ENCODE measurements at regions not wholly inside any gene's neighbourhood (a gene's known extent, or its start where the extent isn't known, plus 50 kb on each side); places are given as distances from the start of the nearest gene placed in this dataset.

DNA sequence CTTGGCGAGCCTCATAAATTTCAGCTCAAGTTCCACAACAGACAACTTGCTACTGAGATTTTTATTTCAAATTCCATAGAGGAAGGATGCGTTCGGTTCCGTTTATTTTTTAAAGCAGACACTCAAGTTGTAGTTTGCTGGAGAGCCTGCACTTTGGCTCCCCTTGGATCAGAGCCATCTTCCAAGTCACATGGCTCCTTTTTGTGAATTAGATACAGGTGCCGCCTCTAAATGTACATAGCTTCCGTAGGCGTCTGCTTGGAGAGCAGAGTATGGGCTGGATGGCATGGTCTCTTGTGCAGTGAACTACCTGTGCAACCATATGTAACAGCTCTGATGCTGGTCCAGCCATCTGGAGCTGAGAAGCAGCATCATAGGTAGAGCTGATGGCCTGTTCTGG lies 73.9 kb upstream of the WWC1 start:
- CTCF ChIA-PET, result interaction anchor here (1.4 to 3.5 kb wide), 2 partner anchors 103 to 170 kb away, joined by 6 to 19 read pairs; no protein-coding TSS in a partner anchor

DNA sequence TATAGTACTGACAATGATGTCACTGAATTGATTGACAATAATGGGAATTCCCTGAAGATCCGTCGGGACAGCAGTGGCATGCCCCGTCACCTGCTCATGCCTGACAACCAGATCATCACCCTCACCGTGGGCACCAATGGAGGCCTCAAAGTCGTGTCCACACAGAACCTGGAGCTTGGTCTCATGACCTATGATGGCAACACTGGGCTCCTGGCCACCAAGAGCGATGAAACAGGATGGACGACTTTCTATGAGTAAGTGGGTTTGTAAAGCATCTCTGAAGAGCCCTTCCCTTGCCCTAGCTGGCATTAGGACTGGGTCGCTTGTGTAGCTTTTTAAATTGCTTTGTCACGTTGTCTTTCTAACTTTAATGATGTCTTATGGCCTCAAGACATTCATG lies 72.7 kb upstream of the WWC1 start:
- Mint-ChIP-seq H3K9me3 (no peaks in the 10 kb centered on the region), H3K27me3 (ENCODE audit: low read depth) (no peaks in the 10 kb centered on the region), H3K27ac (no peak overlapping the region), H3K4me1 (peaks cover 34% of the 10 kb centered on the region), H3K4me3 (no peak overlapping the region), H3K36me3 (no peaks in the 10 kb centered on the region)
- DNase-seq (ENCODE audit: low spot score) (no peak), ATAC-seq (no peak)
- ChIA-PET CTCF (interaction anchor here (1.4 to 2.4 kb wide), 7 partner anchors 54 to 171 kb away, joined by 3 to 26 read pairs (median 9); no protein-coding TSS in a partner anchor), POLR2A (no interaction called here)
- TF ChIP-seq CREB1 (CRISPR knock-in tag; IDR thresholded peaks at IDR 0.05) (no peak), ZNF317 (CRISPR knock-in tag; IDR thresholded peaks at IDR 0.05; ENCODE audit: borderline replicate concordance, low read depth) (no peak), TEAD4 (CRISPR knock-in tag; IDR thresholded peaks at IDR 0.05) (no peak), ELF4 (CRISPR knock-in tag; IDR thresholded peaks at IDR 0.05; ENCODE audit: low read depth) (no peak), FOXJ3 (CRISPR knock-in tag; IDR thresholded peaks at IDR 0.05; ENCODE audit: borderline replicate concordance) (no peak), HMGA2 (CRISPR knock-in tag; IDR thresholded peaks at IDR 0.05) (no peak), GABPB1 (CRISPR knock-in tag; IDR thresholded peaks at IDR 0.05) (no peak)
- TF ChIP-seq, protein P1, sequence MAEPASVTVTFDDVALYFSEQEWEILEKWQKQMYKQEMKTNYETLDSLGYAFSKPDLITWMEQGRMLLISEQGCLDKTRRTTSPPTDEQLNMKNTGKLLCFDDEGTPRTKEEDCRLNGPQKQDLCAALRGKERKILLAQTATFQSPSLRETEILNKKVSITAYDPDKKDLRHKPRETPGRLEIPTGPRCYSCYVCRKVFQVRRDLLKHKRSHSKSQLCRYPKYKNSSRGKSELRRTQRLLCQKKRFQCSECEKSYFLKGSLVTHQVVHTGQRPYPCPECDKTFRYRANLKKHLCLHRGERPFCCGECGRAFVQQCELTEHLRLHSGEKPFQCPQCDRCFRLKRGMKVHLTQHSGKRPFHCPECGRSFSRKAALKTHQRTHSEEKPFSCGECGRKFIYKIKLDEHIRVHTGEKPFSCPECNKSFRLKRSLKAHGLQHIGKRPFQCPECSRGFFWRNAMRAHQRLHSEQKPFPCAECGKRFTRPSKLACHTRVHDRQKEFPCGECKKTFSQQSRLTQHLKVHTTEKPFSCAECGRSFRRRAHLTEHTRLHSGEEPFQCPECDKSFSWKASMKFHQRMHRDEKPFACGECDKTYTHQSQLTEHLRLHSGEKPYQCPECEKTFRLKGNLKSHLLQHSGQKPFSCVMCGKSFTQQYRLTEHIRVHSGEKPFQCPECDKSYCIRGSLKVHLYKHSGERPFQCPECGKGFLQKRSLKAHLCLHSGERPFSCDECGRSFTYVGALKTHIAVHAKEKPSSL (CRISPR knock-in tag; conservative IDR thresholded peaks at IDR 0.05), result no peak
- TF ChIP-seq, protein P2, sequence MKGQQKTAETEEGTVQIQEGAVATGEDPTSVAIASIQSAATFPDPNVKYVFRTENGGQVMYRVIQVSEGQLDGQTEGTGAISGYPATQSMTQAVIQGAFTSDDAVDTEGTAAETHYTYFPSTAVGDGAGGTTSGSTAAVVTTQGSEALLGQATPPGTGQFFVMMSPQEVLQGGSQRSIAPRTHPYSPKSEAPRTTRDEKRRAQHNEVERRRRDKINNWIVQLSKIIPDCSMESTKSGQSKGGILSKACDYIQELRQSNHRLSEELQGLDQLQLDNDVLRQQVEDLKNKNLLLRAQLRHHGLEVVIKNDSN (CRISPR knock-in tag; IDR thresholded peaks at IDR 0.05), result no peak
- TF ChIP-seq, protein P3, sequence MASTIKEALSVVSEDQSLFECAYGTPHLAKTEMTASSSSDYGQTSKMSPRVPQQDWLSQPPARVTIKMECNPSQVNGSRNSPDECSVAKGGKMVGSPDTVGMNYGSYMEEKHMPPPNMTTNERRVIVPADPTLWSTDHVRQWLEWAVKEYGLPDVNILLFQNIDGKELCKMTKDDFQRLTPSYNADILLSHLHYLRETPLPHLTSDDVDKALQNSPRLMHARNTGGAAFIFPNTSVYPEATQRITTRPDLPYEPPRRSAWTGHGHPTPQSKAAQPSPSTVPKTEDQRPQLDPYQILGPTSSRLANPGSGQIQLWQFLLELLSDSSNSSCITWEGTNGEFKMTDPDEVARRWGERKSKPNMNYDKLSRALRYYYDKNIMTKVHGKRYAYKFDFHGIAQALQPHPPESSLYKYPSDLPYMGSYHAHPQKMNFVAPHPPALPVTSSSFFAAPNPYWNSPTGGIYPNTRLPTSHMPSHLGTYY (CRISPR knock-in tag; IDR thresholded peaks at IDR 0.05), result no peak
- TF ChIP-seq, protein P4, sequence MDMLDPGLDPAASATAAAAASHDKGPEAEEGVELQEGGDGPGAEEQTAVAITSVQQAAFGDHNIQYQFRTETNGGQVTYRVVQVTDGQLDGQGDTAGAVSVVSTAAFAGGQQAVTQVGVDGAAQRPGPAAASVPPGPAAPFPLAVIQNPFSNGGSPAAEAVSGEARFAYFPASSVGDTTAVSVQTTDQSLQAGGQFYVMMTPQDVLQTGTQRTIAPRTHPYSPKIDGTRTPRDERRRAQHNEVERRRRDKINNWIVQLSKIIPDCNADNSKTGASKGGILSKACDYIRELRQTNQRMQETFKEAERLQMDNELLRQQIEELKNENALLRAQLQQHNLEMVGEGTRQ (CRISPR knock-in tag; IDR thresholded peaks at IDR 0.05), result no peak

More for the DNA sequence above, 73.9 kb upstream of the WWC1 start:
- DNase-seq (ENCODE audit: low spot score) (no peak), ATAC-seq (no peak)
- H3K27me3 Mint-ChIP-seq (ENCODE audit: low read depth), result no peaks in the 10 kb centered on the region
- peaks cover 31% of the 10 kb centered on the region for H3K4me1 Mint-ChIP-seq
- POLR2A ChIA-PET, result no interaction called here
- no peaks in the 10 kb centered on the region for H3K36me3 Mint-ChIP-seq
- H3K9me3 Mint-ChIP-seq, result no peaks in the 10 kb centered on the region
- no peak overlapping the region for H3K4me3 Mint-ChIP-seq
- TF ChIP-seq GRHL2 (CRISPR knock-in tag; IDR thresholded peaks at IDR 0.05; ENCODE audit: insufficient replicate concordance, severe bottlenecking), result no peak
- TF ChIP-seq RELA (CRISPR knock-in tag; IDR thresholded peaks at IDR 0.05; ENCODE audit: borderline replicate concordance), result no peak
- no peak for TF ChIP-seq ZNF423 (CRISPR knock-in tag; IDR thresholded peaks at IDR 0.05)
- TF ChIP-seq, protein P5, sequence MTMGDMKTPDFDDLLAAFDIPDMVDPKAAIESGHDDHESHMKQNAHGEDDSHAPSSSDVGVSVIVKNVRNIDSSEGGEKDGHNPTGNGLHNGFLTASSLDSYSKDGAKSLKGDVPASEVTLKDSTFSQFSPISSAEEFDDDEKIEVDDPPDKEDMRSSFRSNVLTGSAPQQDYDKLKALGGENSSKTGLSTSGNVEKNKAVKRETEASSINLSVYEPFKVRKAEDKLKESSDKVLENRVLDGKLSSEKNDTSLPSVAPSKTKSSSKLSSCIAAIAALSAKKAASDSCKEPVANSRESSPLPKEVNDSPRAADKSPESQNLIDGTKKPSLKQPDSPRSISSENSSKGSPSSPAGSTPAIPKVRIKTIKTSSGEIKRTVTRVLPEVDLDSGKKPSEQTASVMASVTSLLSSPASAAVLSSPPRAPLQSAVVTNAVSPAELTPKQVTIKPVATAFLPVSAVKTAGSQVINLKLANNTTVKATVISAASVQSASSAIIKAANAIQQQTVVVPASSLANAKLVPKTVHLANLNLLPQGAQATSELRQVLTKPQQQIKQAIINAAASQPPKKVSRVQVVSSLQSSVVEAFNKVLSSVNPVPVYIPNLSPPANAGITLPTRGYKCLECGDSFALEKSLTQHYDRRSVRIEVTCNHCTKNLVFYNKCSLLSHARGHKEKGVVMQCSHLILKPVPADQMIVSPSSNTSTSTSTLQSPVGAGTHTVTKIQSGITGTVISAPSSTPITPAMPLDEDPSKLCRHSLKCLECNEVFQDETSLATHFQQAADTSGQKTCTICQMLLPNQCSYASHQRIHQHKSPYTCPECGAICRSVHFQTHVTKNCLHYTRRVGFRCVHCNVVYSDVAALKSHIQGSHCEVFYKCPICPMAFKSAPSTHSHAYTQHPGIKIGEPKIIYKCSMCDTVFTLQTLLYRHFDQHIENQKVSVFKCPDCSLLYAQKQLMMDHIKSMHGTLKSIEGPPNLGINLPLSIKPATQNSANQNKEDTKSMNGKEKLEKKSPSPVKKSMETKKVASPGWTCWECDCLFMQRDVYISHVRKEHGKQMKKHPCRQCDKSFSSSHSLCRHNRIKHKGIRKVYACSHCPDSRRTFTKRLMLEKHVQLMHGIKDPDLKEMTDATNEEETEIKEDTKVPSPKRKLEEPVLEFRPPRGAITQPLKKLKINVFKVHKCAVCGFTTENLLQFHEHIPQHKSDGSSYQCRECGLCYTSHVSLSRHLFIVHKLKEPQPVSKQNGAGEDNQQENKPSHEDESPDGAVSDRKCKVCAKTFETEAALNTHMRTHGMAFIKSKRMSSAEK (CRISPR knock-in tag; IDR thresholded peaks at IDR 0.05; ENCODE audit: borderline replicate concordance), result no peak
- TF ChIP-seq ZNF121 (CRISPR knock-in tag; IDR thresholded peaks at IDR 0.05), result no peak
- H3K27ac Mint-ChIP-seq, result no peak overlapping the region
